Lower leg skin (tissue), 3 donors: ENCODE measurements at regions not wholly inside any gene's neighbourhood (a gene's known extent, or its start where the extent isn't known, plus 50 kb on each side); places are given as distances from the start of the nearest gene placed in this dataset.
"Not testable (repeated sequence)": the region's sequence is repeated elsewhere in the genome, so short reads cannot be mapped to it uniquely, and the experiment has no call there.

Source experiments
- CTCF ChIP-seq, 3 donors: fragments of 450-650 bp; IDR thresholded peaks; one replicate each; pipeline ENCODE4 v1.5.1; 2016; ENCODE audit warnings: antibody characterized with exemption in 3 of 3, mild to moderate bottlenecking in 3 of 3, moderate library complexity in 2 of 3
- POLR2A ChIP-seq, 2 donors: fragments of 450-650 bp; IDR thresholded peaks; one replicate each; pipeline ENCODE4 v1.6.1; 2016 to 2017; ENCODE audit warnings: antibody characterized with exemption in 2 of 2, mild to moderate bottlenecking in 1 of 2, moderate library complexity in 1 of 2

- not testable (repeated sequence) for TF ChIP-seq CTCF, POLR2A (IDR thresholded peaks at IDR 0.05)
These were observed 764.3 kb upstream of the TPTE start for GRCh38 chr21:9757118-9757517.
